Myocyte (in vitro differentiated cells): ENCODE measurements at regions not wholly inside any gene's neighbourhood (a gene's known extent, or its start where the extent isn't known, plus 50 kb on each side); places are given as distances from the start of the nearest gene placed in this dataset.
"Not testable (repeated sequence)": the region's sequence is repeated elsewhere in the genome, so short reads cannot be mapped to it uniquely, and the experiment has no call there.

Experiments used
- DNase-seq: peaks from one replicate; pipeline ENCODE4 v3.0.0-alpha.2; 2012; ENCODE audit warnings: low read depth

DNA sequence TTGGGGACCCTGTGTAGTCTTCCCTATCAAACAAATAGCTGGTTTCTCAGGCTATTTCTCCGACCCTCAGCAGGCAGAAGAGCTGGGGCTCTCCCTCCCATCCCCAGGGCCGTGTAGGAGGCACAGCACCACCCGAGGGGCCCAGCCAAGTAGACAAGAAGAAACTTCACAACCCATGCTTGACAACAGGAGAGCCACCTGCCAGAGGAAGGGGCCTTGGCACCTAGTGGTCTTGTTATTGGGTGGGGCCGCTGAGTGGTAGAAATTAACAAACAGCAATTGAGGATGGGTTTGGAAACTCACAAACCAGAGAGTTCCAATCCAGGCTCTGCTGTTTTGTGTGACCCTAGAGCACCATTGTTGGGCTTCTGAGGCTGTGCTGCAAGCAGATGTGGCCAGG lies 108.5 kb upstream of the CHD6 start:
- no peak for DNase-seq

DNA sequence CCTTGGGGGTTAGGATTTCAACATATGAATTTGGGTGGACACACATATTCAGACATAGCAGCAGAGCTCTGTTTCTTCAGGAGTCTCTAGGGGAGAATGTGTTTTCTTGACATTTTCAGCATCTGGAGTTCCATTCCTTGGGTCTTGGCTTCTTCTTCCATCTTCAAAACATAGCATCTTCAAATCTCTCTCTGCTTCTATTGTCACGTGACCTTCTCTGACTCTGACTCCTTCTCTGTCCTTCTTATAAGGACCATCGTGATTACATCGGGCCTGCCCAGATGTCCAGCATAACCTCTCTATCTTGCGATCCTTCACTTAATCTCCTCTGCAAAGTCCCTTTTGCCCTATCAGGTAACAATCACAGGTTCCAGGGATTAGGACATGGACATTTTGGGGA lies 101.0 kb upstream of the CHD6 start:
- DNase-seq = no peak

DNA sequence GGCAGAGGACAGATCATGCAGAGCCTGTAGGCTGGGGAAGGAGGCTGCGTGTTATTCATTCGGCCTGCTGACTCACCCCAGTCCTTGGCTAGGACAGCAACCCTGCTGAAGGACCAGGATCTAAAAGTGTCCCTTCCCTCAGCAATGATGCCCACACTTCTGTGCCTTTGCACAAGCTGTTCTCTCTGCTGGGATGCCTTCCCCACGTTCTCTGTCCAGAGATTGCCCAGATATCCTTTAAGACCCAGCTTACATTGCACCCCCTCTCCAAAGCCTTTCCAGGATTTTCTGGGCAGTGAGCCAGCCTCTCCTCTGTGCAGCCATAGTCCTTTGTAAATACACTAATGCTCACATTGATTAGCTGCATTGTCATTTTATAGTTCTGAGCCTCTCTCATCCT lies 99.3 kb upstream of the CHD6 start:
- DNase-seq = no peak

DNA sequence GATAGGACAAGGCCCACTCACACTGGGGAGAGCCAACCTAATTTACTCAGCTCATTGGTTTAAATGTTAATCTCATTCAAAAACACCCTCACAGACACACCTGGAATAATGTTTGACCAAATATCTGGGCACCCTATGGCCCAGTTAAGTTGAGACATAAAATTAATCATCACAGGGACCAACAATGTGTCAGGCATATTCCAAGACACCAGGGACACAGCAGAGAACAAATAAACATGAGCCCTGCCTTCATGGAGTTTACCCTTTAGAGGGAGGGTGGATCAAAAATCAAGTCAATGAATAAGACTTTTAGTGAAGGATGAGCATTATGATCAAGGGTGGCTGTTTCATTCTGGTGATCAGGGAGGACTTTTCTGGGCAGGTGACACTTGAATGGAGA lies 98.7 kb upstream of the CHD6 start:
- no peak for DNase-seq

DNA sequence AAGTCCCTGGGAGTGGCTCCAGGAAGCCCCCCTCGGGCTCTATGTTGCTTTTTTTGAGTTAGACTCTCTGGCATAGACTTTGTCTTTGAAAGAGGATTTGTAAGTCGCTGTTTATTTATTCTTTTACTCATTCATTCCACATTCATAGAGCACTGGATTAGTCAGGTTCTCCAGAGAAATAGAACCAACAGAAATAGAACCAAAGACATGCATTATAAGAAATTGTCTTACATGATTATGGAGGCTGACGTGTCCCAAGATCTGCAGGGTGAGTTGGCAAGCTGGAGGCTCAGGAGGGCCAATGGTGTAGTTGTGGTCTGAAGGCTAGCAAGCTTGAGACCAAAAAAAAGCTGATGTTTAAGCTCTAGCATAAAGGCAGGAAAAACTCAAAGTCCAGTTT lies 98.3 kb upstream of the CHD6 start:
- DNase-seq = no peak

DNA sequence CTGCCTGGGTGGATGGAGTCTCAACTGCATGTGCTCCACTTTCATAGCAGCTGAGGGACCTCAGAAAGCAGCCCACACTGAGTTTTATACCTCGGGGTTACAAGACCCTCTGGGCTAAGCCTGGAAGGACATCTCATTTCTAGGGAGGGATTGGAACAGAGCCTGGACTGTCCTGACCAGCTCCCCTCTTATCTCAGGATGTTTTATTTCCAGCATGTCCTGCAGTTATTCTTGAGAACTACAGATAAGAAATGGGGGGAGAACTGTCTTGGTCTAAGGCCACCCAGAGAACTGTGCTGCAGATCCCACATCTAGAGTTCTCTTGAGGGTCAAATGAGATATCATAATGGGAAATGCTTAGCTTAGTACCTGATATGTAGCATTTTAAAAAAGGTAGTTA lies 97.3 kb upstream of the CHD6 start:
- no peak for DNase-seq

DNA sequence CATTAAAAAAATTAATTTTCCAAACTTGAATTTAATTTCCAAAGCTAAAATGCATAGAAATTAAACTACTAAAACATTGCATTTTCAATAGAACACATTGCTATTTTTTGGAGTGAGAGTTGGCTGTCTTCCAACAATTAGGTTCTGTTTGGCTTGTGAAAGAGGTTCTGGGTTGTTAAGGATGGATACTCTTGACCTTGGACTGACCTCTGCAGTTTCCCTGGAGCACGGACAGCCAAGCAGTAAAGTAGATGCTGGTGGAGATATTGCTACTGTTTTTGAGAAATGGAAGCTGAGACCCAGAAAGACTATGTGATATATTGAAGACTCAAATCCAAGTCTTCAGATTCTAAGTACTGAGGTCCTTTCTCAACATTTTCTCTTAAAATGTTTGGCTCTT lies 95.9 kb upstream of the CHD6 start:
- no peak for DNase-seq

DNA sequence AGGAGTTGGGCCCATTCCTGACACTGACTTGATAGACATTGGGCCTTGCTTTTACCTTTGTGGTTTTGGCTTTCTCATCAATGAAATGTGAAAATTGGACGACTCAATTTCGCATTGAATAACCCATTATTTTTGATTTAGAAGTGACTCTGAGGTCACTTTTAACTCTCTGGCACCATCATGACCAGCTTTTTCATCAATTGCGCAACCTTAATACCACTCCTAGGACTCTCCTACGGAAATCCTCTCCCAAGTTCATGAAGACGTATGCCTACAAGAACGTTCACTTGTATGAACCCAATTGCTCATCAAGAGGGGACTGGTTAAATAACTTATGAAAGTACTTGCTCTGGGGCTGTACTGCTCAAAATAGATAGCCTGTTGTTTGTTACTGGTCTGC lies 86.7 kb upstream of the CHD6 start:
- no peak for DNase-seq

DNA sequence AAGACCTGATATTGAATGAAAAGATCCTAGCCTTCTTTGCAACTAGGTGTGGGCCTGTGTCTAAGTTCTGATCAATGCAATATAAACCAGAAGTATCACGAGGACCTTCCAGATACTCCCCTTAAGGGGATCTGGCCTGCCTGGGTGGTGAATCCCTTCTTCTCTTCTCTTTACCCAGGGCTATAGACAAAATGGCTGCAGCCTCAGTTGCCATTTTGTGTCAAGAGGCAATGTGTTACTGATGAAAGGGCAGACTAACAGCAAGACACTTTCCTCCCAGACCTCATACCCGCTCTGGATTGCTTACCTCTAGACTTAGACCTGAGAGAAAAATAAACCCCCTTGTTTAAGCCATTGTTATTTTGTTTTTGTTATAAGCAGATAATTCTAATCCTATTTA lies 84.5 kb upstream of the CHD6 start:
- no peak for DNase-seq

DNA sequence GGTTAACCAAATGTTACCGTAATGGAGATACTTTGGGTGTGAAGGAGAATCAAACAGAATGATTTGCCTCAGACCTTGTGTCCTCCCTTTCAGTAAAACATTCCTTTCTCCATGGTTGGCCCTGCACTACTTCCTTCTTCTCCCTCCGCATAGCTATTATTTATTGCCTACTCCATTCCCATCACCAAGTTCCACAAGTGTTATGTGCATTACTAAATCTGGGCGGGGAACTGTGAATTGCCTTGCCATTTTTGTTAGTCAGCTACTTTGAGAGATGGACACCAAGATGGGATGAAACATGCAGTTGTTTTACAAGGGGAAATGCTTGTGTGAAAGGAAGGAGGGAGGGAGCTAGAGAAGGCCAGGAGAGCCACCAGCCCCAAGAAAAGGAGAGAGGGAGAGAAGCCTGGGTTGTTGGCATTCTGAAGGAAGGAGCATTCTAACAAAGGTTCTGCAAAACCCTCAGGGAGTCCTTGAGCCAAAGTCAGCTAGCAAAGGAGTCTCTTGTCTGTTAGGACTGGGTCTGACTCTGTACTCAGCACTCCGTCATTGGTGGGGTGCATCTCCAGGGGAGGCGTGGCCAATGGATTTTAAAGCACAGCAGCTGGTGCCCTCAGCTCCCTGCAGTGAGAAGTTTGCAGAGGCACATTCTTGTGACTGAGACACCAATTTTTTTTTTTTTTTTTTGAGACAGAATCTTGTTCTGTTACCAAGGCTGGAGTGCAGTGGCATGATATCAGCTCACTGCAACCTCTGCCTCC lies 83.6 kb upstream of the CHD6 start:
- no peak for DNase-seq

DNA sequence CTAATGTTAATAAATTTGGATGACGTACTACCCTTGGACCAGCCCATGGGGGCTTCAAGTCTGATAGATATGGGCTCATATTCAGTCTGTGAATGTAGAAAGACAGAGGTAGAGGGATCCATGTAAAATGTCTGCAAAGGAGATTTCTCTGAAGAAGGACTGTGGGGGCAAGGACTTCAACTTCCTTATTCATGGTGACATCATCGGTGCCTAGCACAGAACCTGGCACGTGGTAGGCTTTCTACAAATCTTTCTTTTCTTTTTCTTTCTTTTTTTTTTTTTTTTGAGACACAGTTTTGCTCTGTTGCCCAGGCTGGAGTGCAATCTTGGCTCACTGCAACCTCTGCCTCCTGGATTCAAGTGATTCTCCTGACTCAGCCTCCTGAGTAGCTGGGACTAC lies 81.5 kb upstream of the CHD6 start:
- DNase-seq = not testable (repeated sequence)

DNA sequence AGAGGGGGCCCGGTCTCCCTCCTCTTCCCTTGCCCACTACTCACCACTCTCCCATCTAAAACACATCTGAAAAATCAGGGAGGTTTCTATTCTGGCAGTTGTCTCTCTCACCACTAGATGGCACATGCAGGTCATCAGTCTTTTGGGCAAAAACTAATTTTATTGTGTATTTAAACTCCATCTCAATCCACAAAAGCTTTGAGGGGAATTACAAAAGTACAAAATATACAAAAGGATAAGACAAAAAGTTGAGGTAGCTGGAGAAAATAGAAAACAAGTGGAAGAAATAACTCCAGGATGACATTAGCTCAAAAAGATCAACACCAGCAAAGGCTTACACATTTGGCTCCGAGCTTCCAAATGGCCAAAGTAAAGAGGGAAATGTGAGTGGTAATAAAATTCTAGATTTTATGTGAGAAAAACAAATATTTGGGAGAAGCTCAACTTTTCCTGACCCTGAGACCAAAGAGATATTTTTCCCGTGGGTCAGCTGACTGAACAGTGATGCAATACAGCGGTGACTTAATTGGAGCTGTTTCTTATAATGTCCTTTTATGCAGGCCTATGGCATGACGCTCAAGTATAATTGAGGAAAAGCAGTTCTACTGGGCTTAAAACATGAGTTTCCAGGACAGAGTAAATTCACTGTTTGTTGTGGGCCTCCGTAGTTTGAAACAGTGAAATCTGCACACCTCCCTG lies 79.8 kb upstream of the CHD6 start:
- peak; percentile 38 for DNase-seq

DNA sequence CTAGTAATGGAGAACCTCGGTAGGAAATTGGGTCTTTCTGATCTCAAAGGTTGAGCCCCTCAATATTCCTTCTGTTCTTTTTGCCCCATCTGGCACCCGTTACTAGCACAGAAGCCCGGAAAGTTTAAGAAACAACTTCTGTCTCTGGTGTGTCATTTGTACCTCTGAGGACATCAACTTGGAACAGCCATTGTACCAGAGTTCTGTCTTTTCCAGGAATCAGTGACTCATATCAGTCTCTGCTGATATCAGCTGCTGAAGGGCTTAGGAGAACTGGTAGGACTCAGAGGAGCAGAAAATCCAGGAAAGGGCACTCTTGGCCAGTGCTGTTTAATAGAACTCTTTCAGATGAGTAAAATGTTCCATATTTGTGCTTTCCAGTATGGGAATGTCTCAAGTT lies 78.3 kb upstream of the CHD6 start:
- peak; percentile 12 for DNase-seq

DNA sequence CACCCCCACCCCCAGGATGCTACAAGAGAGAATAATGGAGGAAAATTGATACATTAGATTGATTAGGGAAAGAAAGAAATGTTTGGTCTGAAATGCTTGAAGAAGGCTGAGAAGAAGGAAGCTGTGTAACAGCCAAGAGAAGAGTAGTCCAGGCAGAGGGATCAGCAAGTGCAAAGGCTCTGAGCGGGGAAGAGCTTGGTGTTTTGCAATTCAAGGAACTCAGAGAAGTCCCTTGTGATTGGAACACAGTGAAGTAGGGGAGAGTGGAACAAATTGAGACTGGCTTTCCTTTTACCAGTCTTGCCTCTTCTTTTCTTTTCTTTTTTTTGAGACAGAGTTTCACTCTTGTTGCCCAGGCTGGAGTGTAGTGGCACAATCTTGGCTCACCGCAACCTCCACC lies 76.6 kb upstream of the CHD6 start:
- DNase-seq = no peak

DNA sequence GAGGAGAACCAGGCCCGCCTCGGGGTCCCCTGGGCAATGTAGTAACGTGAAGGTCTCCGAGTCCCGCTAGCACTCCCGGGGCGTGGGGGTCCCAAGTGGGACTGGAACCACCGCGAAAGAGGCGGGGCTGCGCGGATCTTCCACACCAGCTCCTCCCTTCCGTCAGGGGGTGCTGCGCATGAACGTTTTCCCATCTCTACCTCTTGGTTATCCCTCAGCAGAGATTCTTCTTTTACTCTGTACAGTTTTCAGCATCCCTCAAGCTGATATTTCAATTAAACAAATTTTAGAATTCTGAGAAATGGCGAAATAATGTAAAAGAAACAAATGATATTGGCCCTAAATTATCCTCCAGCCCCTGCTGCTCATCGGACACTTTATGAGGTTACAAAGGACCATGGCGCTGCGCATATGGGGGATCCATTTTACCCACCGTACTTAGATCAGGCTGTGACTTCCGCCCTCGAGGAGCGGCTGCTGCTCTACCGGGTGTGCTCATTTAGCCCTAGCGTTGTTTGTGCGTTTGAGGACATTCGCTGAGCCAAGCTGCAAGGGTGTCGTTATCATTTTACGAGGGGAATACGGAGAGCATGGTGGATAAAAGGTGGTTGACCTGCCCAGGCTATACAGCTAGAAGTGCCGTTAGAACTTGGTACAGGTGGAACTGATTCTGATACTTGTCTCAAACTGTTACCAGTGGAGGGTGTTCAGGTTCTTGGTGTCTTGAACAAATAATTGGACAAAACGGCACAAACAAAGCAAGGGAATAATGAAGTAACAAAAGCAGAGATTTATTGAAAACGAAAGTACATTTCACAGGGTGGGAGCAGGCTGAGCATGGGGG lies 75.2 kb upstream of the CHD6 start:
- peak; percentile 92 for DNase-seq

DNA sequence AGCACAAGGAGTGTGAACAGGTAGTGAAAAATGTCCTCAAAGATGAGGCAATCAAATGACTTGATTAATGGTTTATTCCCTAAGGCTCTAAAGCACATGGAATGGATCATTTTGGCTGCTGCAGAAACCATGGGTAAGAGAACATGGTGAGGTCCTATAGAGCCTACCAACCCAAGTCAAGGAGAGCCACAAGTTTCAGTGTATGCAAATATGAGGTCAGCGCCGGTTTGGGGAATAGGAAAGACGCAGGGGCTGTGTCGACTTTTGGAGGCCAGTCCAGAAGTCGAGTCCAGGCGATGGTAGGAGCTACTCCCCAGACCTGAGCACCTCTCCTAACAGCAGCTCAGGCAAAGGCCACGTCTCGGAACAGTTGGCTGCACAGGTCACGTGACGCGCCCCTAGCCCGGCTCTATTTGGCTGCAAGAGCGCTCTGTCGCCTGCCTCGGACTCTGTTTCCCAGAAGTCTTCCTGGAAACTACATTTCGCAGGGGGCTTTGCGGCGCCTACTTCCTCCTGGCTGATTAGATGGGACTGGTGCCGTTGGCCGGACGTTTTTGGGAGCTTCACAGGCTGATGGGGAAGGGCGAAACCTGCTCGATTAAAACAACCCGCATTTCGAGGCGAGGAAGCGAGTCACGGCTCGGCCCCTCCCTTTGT lies 74.4 kb upstream of the CHD6 start:
- DNase-seq = peak; percentile 84

DNA sequence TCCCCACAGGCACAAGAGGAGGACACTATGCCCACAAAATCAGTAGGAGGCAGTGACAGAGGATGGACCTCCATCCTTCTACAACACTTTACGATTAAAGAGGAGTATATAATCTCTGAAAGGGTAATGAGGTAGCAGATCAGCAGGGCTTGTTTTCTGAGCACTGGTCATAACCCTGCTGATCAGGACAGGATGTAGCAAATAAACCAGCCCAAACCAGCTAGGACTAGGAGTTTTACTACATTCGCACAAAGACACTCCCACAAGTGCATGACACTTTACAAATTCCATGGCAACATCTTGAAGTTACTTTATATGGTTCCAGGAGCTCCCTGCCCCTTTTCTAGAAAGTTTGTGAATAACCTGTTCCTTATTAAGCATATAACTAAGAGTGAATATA lies 73.3 kb upstream of the CHD6 start:
- DNase-seq = no peak

DNA sequence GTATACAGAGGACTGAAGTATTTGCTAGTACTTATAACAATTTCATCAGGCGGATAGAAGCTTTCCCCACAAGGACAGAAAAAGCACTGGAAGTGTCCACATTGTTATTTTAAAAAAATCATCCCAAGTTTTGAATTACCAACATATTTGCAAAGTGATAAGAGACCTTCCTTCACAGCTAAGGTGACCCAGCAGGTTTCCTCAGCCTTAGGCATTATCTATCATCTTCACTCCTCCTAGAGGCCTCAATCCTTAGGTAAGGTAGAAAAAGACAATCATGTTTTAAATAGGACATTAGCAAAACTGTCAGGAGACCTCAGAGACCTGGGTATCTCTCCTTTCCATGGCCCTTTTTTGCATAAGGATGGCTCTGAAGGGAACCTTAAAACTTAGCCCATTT lies 72.5 kb upstream of the CHD6 start:
- no peak for DNase-seq

DNA sequence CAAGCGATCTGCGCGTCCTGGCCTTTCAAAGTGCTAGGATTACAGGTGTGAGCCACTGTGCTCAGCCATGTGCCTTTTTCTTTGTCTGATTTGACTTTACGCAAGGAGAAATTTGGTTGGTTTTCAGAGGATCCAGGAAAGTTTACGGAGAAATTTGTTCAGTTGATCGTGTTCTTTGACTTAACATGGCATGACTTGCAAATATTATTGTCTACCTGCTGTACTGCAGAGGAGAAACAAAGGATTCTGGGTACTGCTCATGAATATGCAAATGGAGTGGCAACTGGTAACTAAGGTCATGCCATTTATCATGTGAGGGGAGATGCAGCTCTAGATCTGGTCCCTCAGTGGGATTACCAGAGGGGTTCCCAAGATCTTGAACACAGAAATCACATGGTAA lies 68.8 kb upstream of the CHD6 start:
- DNase-seq = no peak

DNA sequence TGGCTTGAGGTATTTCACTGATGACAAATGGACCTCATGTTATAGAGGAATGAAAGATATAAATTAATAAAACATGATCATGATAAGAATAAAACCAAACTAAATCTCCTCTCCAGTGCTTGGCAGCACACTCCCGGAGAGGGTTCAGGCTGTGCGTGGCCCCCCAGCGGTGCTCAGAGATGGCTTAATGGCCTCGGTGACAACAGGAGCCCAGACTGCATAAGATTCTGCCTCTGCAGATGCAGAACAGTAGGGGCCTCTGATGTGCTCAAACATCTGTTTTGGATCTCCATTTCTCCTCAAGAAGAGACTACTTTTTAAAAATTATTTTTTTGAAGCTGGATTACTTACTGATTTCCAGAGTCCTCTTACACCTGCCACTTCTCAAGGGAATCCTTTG lies 67.0 kb upstream of the CHD6 start:
- DNase-seq = not testable (repeated sequence)

DNA sequence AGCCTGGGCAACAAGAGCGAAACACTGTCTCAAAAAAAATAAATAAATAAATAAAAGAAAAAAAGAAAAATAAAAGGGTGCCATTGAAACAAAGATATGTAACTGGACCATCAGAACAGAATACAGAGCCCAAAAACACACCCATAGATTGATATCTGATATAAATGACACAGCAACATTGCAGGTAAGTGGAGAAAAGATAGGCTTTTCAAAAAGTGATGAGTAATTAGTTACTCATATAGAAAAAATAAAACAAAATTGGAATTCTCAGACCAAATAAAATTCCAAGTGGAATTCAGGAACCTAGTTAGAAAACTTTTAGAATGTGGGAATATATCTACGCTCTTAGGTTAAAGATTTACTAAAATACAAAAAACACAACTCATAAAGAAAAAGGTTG lies 60.6 kb upstream of the CHD6 start:
- DNase-seq = no peak

DNA sequence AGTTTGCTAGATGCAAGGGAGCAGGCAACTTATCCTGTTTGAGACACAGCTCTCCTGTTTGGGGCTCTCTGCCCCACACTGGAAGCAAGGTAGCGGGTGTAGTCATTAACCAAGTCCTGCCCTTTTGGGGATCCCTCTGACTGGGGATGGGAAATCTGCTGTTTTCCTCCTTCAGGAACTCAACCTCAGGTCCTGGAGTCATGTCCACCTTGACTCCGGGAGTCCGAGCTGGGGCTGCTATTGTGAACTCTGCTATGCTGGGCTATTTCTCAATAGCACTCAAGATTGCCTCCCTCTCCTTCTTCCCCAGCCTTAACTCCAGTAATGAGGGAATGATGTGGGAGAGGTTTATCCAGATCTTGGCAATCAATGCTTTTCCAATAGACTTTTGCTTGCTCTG lies 54.1 kb upstream of the CHD6 start:
- DNase-seq = no peak
